Daoy (cell line): ENCODE measurements at regions not wholly inside any gene's neighbourhood (a gene's known extent, or its start where the extent isn't known, plus 50 kb on each side); places are given as distances from the start of the nearest gene placed in this dataset.

Experiments
- DNase-seq: peaks from one replicate; pipeline ENCODE4 v3.0.0-alpha.2; 2015; ENCODE audit warnings: low read depth

DNA sequence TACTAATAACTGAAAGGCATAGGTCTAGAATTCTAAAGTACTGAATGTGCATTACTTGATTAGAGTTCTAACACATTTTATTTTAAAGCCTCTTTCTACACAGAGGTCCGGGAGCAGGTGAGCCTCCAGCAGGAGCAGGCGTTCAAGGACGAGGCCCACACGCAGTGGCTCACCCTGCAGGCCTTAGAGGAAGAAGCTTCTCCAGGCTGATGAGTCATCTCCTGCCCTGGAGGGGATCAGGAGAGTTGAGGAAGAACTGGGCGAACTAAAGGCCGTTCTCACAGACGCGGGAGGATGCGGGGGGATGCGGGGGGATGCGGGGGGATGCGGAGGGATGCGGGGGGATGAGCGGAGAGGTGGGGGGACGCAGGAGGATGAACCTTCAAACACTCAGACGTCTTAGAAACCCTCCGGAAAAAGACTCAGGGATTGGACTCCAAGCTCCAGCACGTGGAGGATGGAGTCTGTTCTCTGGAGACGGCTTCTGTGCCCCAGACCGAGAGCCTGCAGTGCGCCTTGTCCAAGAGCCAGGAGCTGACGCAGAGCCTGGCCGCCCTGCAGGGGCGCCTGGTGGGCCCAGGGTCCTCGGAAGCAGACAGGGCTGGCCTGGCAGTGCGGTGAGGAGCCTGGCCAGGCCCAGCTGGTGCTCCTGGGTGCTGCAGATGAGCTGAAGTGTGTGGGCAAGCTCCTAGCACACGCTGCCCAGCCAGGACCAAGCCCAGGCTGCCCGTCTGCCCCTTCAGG is 433.7 kb upstream of the TPK1 start:
- DNase-seq = peak; percentile 10

GRCh38 chr7:145265180-145265579 is 429.3 kb upstream of the TPK1 start:
- no peak for DNase-seq

GRCh38 chr7:145263886-145264285 is 428.0 kb upstream of the TPK1 start:
- no peak for DNase-seq

DNA sequence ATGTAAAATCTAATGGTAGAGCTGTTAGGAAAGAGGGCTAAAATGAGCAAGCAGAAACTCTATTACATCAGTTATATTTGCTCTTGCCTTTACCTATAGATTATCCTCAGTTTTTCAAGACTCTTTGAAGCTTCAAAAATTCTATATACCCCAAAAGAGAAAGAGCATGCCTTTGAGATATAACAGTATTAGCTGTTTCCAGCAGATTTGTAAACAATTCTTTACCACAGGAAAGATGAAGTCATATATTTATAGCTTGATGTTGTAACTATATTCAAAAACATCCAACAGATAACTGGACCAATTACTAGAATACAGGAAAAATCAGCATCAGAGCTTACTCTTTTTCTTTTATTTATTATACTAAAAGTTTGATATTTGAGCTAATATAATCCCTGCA is 416.2 kb upstream of the TPK1 start:
- no peak for DNase-seq

DNA sequence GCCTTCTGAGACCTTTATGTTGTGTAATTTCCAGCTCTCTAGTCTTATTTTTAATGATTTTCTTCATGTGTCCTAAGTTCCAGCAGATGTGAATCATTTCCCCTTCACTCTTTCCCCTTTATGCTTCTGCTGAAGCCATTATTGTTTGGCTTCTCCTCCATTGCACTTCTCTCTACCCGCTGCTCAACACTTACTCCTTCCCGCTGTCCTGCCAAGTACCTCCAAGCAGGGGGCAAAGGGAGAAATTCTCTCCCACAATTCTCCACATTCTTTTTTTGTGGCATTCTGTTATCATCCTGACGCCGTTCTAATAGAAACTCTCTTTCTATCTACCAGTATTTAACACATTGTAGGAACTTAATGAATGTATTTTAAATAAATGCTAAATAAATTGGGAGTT is 388.9 kb upstream of the TPK1 start:
- no peak for DNase-seq

GRCh38 chr7:145219461-145219860 is 383.6 kb upstream of the TPK1 start:
- peak; percentile 10 for DNase-seq

- DNase-seq = no peak
Observed at GRCh38 chr7:145216866-145217265, 381.0 kb upstream of the TPK1 start.

DNA sequence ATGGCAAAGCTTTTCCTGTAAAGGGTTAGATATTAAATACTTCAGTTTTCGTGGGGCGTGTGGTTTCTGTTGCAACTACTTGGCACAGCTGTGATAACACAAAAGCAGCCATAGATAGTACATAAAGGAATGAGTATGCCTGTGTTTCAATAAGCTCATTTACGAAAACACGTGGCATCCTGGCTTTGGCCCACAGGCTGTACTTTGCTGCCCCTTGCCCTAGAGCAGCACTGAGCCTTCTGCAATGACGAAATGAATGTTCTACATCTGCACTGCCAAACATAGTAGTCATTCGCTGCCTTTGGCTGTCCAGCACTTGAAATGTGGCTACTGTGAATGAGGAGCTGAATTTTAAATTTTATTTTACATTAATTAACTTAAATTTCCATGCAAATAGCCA is 376.2 kb upstream of the TPK1 start:
- peak; percentile 25 for DNase-seq

- no peak for DNase-seq
Observed at GRCh38 chr7:145211211-145211610, 375.4 kb upstream of the TPK1 start.

GRCh38 chr7:145193951-145194350 is 358.1 kb upstream of the TPK1 start:
- no peak for DNase-seq

- DNase-seq = no peak
Observed at GRCh38 chr7:145184956-145185355, 349.1 kb upstream of the TPK1 start.

GRCh38 chr7:145183069-145183468 is 347.2 kb upstream of the TPK1 start:
- no peak for DNase-seq

DNA sequence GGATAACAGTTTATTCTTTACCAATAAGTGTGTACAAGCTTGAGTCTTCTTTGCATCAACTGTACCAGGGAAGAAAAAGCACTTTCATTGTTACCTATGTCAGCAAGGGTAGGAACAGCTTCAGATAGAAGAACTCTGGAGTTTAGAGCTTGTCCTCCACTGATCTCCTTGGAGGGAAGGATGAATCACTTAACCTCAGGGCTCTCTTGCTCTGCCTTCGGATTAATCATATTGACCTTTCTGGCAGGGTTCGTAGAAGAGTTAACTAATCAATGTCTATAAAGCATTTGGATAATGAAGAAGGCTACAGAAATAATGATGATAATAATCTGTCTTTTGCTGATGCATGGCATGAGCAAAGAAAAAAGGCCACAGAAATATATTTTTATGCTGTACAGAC is 339.5 kb upstream of the TPK1 start:
- DNase-seq = no peak

DNA sequence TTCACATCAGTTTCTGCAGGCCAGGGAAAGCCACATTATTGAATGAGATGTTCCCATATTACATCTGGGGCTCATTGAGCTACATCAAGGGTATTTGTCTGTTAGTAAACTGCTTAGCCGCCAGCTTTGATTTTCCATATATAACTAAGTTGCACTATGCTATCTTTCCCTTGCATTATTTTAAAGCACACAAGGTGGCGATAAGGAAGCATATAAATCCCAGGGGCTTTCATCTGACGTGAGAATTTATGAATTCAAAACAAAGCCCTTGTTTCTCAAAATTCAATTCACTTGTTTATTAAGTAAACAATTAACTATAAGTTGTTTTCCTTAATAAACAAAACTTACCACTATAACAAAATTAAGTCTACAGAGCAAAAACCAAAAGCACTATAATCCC is 334.1 kb upstream of the TPK1 start:
- no peak for DNase-seq

- no peak for DNase-seq
Observed at GRCh38 chr7:145168879-145169278, 333.0 kb upstream of the TPK1 start.

DNA sequence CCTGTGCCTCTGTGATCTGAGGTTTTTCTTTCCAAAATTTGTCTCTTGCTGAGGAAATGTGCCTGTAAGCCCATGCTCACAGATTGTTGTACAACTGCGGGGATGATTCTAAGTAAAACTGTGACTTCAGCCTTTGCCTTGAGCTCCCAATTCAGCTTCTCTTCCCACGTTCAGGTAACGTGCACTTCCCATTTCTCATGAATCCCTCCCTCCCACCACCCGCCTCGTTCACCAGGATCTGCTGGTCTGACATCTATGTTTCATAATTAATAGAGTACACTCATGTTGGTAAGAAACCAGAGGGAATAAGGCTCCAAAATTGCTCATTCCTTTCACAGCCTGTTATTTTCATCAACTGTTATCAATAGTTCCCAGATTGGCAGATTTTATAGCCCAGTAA is 332.6 kb upstream of the TPK1 start:
- DNase-seq = no peak

- no peak for DNase-seq
Observed at GRCh38 chr7:145156834-145157233, 321.0 kb upstream of the TPK1 start.

DNA sequence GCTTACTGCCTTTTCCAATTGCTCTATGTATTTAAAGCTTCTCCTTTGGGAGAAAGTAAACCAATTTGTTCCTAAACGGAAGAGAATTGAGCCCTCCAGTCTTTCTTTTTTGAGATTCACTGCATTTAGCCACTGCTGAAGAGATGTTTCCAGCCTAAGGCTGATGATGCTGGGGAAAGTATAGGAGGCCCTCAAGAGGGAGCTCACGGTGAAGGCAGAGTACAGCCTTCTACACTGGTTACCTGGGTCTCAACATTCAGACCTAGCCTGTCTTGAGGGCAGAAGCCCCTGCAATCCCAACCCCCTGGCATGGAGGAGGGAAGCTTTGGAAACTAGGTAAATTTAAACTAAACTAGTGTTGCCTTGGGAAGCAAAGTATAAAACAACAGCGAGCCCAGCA is 316.7 kb upstream of the TPK1 start:
- DNase-seq = no peak

GRCh38 chr7:145151676-145152075 is 315.8 kb upstream of the TPK1 start:
- DNase-seq = no peak

GRCh38 chr7:145147865-145148264 is 312.0 kb upstream of the TPK1 start:
- DNase-seq = no peak

DNA sequence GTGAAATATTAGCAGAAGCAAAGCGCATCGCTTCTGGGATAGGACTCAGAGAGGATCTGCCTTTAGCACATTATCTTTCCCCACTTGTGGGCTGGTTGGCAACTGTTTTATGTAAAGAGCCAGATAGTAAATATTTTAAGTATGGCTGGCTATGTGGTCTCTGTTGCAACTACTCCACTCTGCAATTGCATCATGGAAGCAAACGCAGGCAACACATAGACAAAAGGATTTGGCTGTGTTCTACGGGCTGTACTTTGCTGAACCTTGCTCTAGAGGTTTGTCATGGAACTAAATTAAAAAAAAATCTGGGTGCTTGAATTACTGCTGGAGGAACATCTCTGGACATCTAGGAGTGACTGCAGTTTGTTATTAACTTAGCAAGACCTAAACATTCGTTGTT is 307.8 kb upstream of the TPK1 start:
- no peak for DNase-seq

GRCh38 chr7:145134377-145134776 is 298.5 kb upstream of the TPK1 start:
- DNase-seq = no peak

GRCh38 chr7:145123502-145123901 is 287.6 kb upstream of the TPK1 start:
- no peak for DNase-seq

DNA sequence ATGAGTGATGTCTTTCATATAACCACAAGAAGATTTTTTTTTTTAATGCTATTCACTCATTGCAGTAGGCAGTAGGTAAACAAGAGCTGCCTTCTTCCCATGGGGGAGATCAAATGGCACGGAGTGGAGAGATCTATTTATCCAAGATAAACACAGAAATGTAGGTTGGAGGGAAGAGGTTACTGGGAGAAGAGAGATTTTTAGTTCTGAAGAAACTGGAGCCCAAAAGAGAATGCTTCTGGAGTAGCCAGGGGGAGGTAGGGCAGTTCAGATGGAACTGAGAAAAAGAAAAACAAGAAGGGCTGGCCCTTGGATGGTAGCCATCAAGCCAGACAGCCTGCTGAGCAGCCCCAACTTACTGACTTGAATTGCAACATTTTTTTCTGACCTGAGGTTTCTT is 270.1 kb upstream of the TPK1 start:
- DNase-seq = peak; percentile 48
